ENCODE measurements at regions not wholly inside any gene's neighbourhood (a gene's known extent, or its start where the extent isn't known, plus 50 kb on each side); places are given as distances from the start of the nearest gene placed in this dataset.

DNA sequence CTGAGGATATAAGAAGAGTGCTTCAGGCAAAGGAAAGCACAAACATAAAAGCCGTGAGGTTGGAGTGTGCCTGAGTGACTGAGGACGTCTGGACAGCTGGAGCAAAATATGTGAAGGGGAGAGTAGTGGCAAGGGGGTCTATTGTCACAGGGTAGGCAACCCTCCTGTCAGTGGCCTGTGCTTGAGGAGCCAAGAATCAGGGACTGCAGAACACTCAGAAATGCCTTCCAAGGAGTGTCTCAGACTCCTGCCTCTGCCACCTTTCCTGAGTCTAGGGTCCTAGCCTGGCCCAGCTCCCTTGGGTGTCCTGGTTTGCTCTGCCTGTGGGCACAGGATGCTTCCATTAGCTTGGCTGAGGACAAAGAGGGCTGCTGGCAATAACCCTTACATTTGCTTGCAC lies 152.5 kb upstream of the PJA1 start:
- no peak overlapping the region for H2AFZ ChIP-seq (ENCODE audit: control insufficient read depth, low read depth, low read length)
- no peaks in the 10 kb centered on the region for H3K27me3 ChIP-seq (replicated peaks in 1 of 2; ENCODE audit: control insufficient read depth in 2 of 2, insufficient read depth in 2 of 2, low read length in 1 of 2)
- ChIA-PET CTCF (no interaction called here), SMC1A (ENCODE audit: uncharacterized antibody, unreplicated experiment) (no interaction called here), RAD21 (ENCODE audit: unreplicated experiment) (no interaction called here), POLR2A (no interaction called here)
- no peak for ATAC-seq
- no peaks in the 10 kb centered on the region for H3K79me2 ChIP-seq (ENCODE audit: control insufficient read depth, insufficient read depth, low read length)
- H3K27ac ChIP-seq (ENCODE audit: control insufficient read depth, insufficient read depth) = no peak overlapping the region
- no peak overlapping the region for H3K9ac ChIP-seq (ENCODE audit: control insufficient read depth, insufficient read depth, low read length)
- H4K20me1 ChIP-seq (ENCODE audit: control insufficient read depth, insufficient read depth) = no peaks in the 10 kb centered on the region
- WGBS (ENCODE audit: insufficient coverage, insufficient replicate concordance, low lambda C conversion rate, missing lambda C conversion rate) = 6% methylated on average over 2 of the region's 2 CpGs
- no peaks in the 10 kb centered on the region for H3K4me1 ChIP-seq (ENCODE audit: control insufficient read depth, insufficient read depth, low read length)
- H3K9me3 ChIP-seq (replicated peaks; ENCODE audit: control insufficient read depth, insufficient read depth, low read length) = no peaks in the 10 kb centered on the region
- DNase-seq (ENCODE audit: low read depth, low spot score) = no peak
- no peak overlapping the region for H3K4me3 ChIP-seq
- H3K4me2 ChIP-seq (ENCODE audit: control insufficient read depth, insufficient read depth) = no peak overlapping the region
- H3K36me3 ChIP-seq (ENCODE audit: control insufficient read depth in 2 of 2, insufficient read depth in 2 of 2, low read length in 1 of 2) = no peaks in the 10 kb centered on the region
- FAIRE-seq = no peak
- BruUV-seq (replicated peaks) = no TSS peak
- in situ Hi-C loops (cut with MboI) = no loop called here
- intact Hi-C loops (cut with micrococcal nuclease; ENCODE audit: unreplicated experiment) = no loop called here
- no peak for TF ChIP-seq USF1 (IDR thresholded peaks at IDR 0.05; ENCODE audit: borderline replicate concordance, extremely low read length, insufficient read depth, low read depth, low read length)
- TF ChIP-seq SP1 (IDR thresholded peaks at IDR 0.05; ENCODE audit: low read depth, low read length) = no peak
- TF ChIP-seq SMC3 (IDR thresholded peaks at IDR 0.05; ENCODE audit: borderline replicate concordance, low read length) = no peak
- TF ChIP-seq SUZ12 (IDR thresholded peaks at IDR 0.05; ENCODE audit: unreplicated experiment) = no peak
- TF ChIP-seq ZBTB40 (IDR thresholded peaks at IDR 0.05; ENCODE audit: borderline replicate concordance) = no peak
- no peak for TF ChIP-seq USF2 (IDR thresholded peaks at IDR 0.05; ENCODE audit: borderline replicate concordance, low read depth, low read length)
- no peak for TF ChIP-seq POLR2AphosphoS5 (IDR thresholded peaks at IDR 0.05; ENCODE audit: low read length)
- no peak for TF ChIP-seq STAT3 (IDR thresholded peaks at IDR 0.05; ENCODE audit: low read depth, low read length)
- TF ChIP-seq, protein P1, sequence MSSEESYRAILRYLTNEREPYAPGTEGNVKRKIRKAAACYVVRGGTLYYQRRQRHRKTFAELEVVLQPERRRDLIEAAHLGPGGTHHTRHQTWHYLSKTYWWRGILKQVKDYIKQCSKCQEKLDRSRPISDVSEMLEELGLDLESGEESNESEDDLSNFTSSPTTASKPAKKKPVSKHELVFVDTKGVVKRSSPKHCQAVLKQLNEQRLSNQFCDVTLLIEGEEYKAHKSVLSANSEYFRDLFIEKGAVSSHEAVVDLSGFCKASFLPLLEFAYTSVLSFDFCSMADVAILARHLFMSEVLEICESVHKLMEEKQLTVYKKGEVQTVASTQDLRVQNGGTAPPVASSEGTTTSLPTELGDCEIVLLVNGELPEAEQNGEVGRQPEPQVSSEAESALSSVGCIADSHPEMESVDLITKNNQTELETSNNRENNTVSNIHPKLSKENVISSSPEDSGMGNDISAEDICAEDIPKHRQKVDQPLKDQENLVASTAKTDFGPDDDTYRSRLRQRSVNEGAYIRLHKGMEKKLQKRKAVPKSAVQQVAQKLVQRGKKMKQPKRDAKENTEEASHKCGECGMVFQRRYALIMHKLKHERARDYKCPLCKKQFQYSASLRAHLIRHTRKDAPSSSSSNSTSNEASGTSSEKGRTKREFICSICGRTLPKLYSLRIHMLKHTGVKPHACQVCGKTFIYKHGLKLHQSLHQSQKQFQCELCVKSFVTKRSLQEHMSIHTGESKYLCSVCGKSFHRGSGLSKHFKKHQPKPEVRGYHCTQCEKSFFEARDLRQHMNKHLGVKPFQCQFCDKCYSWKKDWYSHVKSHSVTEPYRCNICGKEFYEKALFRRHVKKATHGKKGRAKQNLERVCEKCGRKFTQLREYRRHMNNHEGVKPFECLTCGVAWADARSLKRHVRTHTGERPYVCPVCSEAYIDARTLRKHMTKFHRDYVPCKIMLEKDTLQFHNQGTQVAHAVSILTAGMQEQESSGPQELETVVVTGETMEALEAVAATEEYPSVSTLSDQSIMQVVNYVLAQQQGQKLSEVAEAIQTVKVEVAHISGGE (CRISPR knock-in tag; IDR thresholded peaks at IDR 0.05) = no peak
- no peak for TF ChIP-seq MTA2 (IDR thresholded peaks at IDR 0.05; ENCODE audit: low read depth)
- no peak for TF ChIP-seq ZNF217 (IDR thresholded peaks at IDR 0.05)
- TF ChIP-seq RAD51 (IDR thresholded peaks at IDR 0.05) = no peak
- no peak for TF ChIP-seq YY1 (IDR thresholded peaks at IDR 0.05; ENCODE audit: low read depth, low read length)
- no peak for TF ChIP-seq CREB1 (IDR thresholded peaks at IDR 0.05; ENCODE audit: low read depth)
- TF ChIP-seq SREBF2 (IDR thresholded peaks at IDR 0.05; ENCODE audit: low read length) = no peak
- TF ChIP-seq, protein P2, sequence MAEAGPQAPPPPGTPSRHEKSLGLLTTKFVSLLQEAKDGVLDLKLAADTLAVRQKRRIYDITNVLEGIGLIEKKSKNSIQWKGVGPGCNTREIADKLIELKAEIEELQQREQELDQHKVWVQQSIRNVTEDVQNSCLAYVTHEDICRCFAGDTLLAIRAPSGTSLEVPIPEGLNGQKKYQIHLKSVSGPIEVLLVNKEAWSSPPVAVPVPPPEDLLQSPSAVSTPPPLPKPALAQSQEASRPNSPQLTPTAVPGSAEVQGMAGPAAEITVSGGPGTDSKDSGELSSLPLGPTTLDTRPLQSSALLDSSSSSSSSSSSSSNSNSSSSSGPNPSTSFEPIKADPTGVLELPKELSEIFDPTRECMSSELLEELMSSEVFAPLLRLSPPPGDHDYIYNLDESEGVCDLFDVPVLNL (IDR thresholded peaks at IDR 0.05; ENCODE audit: low read depth, low read length) = no peak
- no peak for TF ChIP-seq FOXK2 (IDR thresholded peaks at IDR 0.05)
